GM18511 (cell line): ENCODE measurements at regions not wholly inside any gene's neighbourhood (a gene's known extent, or its start where the extent isn't known, plus 50 kb on each side); places are given as distances from the start of the nearest gene placed in this dataset.

Source experiments
- ATAC-seq: cut with Tn5 transposase; IDR thresholded peaks from one replicate; pipeline ENCODE4 v1.9.1; 2021; ENCODE audit warnings: mild to moderate bottlenecking, moderate library complexity; ENCODE audit not compliant: unreplicated experiment

- ATAC-seq: peak; percentile 77
Measured at GRCh38 chr5:165630261-165630778, 2124.9 kb downstream of the MAT2B start.

DNA sequence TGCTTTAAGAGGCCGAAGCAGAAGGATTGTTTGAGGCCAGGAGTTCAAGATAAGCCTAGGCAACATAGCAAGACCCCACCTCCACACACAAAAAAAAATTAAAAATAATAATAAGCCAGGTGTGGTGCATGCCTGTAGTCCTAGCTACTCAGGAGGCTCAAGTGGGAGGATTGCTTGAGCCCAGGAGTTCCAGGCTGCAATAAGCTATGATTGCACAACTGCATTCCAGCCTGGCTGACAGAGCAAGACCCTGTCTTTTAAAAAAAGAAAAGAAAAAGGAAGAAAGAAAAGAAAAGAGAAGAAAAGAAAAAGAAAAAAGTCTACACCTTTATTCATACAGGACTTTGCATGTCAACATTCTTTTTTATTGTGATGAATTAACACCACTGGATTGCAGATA lies 2125.8 kb downstream of the MAT2B start:
- ATAC-seq: no peak

- no peak for ATAC-seq
Measured at GRCh38 chr5:165642366-165642765, 2136.9 kb downstream of the MAT2B start.

DNA sequence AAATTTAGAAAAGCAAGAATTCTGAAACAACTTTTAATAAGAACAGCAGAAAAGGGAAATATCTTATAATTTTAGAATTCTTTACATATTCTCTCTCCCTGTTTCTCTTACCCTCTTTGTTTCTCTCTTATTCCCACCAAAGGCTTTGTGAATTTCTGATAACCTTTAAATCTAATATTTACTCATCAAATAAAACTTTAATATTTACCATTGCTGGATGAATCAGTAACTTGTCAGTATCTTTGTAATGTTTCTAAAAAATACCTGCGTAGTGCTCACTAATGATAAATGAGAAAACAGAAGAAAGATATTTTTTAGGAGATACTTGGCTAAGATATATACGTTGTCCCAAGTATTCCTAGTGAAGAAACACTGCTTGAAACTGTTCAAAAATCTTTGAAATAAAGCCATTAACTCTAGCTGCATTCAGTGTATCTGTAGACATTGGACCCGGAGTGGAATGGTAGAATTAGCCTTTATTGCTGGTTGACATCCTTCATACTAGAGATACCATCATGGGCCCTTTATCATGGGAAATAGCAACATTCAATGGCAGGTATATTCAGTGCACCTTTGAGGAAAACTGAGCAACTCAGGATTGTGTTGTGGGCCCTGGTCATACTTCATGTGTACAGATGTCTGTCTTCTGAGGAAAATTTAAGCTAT lies 2160.4 kb downstream of the MAT2B start:
- no peak for ATAC-seq

- no peak for ATAC-seq
Measured at GRCh38 chr5:165673499-165673898, 2168.1 kb downstream of the MAT2B start.

- ATAC-seq: no peak
Measured at GRCh38 chr5:165695796-165696195, 2190.4 kb downstream of the MAT2B start.

- no peak for ATAC-seq
Measured at GRCh38 chr5:165705960-165706359, 2200.5 kb downstream of the MAT2B start.

GRCh38 chr5:165712011-165712410 lies 2206.6 kb downstream of the MAT2B start:
- no peak for ATAC-seq

DNA sequence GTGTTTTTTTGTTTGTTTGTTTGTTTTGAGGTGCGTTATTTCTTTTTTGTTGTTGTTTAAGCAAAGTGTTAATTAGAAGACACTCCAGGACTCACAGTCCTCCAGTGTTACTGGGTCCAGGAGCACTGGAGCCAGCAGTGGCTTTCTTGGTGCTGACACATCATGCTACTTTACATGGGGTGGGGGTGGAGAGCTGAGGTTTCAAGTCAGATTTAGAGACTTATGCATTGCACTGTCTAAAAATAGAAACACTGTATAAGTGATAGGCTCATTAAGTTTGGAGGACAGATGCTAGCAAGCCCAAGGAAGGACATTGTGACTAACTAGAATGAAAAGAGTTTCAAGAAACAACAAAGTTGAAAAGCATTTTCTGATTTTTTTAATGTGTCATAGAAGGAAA lies 2209.2 kb downstream of the MAT2B start:
- no peak for ATAC-seq

DNA sequence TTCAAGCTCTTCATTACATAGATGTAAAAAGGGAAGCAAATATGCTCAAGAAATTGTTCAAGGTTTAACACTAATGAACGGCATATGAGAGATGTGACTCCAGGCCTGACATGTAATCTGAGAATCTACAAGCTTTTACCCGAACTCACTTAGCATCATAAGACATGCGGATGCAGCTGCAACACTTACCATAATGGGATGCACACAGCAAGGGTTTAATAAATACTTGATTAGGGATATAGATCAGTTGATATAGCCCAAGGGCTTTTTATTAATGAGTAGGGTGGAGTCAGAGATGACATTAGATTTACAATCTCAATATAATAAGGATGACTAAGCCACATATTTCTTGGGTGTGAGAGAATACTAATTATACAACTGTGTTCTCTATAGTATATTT lies 2215.5 kb downstream of the MAT2B start:
- no peak for ATAC-seq

DNA sequence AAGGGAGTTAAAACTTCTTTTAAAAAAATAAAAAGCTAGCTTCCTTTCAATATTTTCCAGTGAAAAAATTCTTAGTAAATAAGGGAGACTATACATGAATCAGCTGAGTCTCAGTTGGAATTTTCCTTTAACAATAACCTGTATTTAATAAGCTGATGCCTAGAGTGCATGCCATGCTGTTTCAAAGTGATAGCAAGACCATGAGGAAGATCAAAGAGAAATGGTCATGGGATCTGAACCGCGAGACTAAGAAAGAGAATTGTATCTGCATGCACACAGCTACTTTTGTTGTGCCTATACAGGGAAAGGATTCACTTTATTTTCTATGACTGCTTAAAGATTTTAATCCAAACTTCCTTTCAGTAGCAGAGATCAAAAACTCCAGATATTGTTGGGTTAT lies 2217.0 kb downstream of the MAT2B start:
- ATAC-seq: no peak

GRCh38 chr5:165723931-165724330 lies 2218.5 kb downstream of the MAT2B start:
- ATAC-seq: no peak

GRCh38 chr5:165728425-165728824 lies 2223.0 kb downstream of the MAT2B start:
- ATAC-seq: no peak

DNA sequence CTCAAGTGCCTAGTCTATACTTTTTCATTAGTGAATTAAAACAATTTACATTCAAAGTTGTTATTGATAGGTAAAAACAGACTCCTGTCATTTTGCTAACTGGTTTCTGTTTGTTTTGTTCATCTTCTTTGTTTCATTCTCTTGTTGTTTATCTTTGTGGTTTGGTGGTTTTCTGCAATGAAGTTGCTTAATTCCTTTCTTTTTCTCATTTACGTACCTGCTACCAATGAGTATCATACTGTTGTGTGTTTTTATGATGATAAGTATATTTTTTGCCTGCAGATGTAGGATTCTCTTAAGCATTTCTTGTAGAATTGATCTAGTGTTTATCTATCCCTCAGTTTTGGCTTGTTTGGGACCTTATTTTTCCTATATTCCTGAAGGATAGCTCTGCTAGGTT lies 2230.0 kb downstream of the MAT2B start:
- ATAC-seq: no peak

DNA sequence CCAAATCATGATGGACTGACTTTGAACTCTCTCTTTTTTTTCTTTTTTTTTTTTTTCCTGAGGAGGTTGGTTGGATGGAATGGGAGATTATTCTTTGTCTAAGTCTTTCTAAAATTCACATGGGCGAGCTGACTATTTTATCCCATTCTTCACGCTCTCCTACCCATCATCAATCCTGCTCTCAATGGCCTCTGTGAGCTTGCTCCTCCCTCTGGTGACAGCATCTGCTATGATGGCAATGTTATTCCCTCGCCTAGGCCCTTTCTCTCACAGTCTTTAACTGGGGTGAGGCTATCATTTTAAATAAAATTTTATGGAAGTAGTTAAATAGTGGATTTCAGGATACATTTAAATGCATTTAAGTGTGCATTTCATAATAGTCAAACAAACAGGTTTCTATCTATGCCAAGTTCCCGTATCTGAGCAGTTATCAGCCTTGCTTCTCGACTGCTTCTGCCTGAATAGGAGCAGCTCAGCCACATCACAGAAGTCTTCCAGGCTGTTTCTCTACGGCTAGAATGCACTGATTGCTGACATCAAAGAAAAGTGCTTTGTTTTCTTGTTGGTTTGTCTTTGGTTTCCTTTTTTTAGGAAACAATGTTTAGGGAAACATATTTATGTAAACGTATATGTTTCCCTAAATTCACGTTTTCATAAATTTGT lies 2233.8 kb downstream of the MAT2B start:
- ATAC-seq: no peak

DNA sequence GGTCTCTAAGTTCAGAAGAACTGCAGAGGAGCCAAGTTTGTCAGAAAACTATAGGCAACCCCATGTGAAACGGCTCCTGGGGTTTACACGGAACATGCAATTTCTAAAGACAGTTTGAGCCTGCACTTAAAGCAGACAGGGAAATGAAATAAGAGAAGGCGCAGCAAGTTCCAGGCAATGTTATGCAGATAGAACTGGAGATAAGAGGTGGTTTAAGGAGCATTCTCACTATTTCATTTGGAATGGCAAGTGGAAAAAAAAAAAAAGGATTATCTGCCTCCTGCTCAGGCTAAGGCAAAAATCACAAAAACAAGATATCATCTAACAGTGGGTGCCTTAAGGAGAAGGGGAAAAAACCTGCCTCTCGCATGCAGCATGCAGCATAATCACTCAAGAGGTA lies 2252.4 kb downstream of the MAT2B start:
- no peak for ATAC-seq

DNA sequence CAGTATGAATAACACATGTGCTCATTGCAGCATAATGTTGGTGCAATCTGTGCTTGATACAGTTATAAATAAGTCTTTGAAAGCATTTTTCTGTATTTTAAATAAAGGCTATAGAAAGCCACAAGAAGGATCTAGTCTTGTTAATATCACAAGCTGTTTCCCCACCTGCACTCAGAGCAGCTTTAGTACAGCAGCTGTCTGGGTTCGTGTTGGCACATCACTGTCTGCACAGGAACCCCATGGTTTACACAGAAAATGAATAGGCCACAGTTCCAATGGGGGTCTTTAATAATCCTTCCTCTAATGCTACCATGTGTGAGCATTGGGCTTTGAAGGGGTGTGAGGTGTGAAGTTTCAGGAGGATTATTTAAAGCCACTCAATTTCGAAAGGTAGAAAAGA lies 2269.7 kb downstream of the MAT2B start:
- no peak for ATAC-seq

DNA sequence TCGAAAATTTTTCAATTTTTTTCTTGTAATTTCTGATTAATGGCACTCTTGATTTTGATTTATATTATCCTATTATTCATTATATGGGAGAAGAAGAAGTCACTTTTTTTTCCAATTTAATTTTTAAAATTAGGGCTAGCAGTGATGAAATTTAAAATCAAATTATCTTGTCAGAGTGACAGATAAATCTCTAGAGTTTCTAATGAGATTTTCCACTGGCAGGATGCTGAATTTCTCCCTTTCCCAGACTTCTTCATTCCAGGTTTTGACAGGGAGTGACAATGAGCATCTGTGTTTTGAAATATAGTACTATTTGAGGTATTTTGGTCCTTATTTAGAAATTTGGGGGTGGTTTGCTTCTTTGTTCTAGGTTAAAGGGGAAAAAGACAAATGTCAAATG lies 2274.1 kb downstream of the MAT2B start:
- no peak for ATAC-seq

DNA sequence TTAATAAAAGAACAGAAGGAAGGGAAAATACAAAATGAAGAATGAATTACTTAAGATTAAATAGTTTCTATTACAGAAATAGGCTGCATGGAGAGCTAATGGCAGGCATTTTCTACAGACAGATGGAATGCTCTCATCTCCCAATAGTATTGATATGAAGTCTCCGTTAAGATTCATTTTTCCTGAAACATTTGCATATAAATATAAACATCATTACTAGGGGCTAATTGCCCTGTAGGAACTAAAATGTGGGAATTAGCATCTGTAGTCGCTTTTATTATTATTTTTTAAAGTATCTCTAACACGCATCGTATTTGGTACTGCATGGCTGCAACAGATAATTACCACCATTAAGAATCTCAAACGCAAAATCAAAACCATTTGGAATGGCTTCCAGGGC lies 2275.5 kb downstream of the MAT2B start:
- ATAC-seq: no peak

GRCh38 chr5:165781738-165782137 lies 2276.3 kb downstream of the MAT2B start:
- no peak for ATAC-seq

DNA sequence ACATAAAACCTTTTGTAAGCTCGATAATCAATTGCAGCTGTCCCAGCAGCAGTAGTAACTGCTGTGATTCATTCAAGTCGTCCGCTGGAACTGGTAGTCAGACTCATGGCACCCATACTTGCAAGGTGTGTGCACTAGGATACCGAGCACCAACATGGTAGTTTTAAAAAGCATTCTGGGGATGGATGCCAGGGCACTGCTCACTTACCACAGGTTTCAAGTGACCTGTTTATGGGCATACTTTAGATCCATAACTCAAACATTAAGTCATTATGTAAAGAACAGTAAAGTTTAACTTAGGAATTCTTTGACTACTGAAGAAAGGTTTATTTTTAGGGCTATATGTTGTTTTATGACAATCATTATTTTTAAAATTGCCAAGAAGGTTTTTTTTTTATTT lies 2277.6 kb downstream of the MAT2B start:
- ATAC-seq: no peak

GRCh38 chr5:165786073-165786472 lies 2280.7 kb downstream of the MAT2B start:
- ATAC-seq: no peak

DNA sequence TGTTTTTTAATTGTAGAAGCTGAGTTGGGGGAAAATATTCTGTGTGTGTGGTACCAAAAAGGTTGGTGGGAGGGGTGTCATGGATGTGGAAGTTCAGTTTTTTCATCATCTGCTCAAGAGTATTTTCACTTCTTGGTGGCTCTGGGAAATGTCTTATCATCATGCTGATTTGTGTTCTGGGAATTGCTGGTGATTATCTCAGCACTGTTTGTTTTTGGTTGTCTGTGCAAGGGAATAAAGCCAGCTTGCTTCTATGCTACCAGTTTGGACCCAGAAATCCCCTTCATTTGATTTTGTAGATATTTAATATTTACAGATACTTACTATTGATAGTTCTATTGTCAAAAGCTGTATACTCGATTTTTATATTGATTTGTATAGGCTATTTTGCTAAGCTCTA lies 2289.7 kb downstream of the MAT2B start:
- no peak for ATAC-seq
